ENCODE measurements at regions not wholly inside any gene's neighbourhood (a gene's known extent, or its start where the extent isn't known, plus 50 kb on each side); places are given as distances from the start of the nearest gene placed in this dataset.

- TF ChIP-seq POLR2A (IDR thresholded peaks at IDR 0.05) (no peak), EP300 (IDR thresholded peaks at IDR 0.05) (no peak)
- TF ChIP-seq, protein P1, sequence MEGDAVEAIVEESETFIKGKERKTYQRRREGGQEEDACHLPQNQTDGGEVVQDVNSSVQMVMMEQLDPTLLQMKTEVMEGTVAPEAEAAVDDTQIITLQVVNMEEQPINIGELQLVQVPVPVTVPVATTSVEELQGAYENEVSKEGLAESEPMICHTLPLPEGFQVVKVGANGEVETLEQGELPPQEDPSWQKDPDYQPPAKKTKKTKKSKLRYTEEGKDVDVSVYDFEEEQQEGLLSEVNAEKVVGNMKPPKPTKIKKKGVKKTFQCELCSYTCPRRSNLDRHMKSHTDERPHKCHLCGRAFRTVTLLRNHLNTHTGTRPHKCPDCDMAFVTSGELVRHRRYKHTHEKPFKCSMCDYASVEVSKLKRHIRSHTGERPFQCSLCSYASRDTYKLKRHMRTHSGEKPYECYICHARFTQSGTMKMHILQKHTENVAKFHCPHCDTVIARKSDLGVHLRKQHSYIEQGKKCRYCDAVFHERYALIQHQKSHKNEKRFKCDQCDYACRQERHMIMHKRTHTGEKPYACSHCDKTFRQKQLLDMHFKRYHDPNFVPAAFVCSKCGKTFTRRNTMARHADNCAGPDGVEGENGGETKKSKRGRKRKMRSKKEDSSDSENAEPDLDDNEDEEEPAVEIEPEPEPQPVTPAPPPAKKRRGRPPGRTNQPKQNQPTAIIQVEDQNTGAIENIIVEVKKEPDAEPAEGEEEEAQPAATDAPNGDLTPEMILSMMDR (IDR thresholded peaks at IDR 0.05), result no peak
- no peak for DNase-seq
- Histone ChIP-seq H3K9me3 (no peaks in the 10 kb centered on the region), H3K36me3 (no peaks in the 10 kb centered on the region), H3K4me3 (no peak overlapping the region), H3K27ac (no peak overlapping the region), H3K27me3 (no peaks in the 10 kb centered on the region), H3K4me1 (ENCODE audit: insufficient read depth) (peaks cover 17% of the 10 kb centered on the region)
- WGBS, 3 donors, result 3 to 5% (median 3%) methylated on average over 2 of the region's 2 CpGs
- intact Hi-C loops (cut with DNase I), result no loop called here
These were observed 126.2 kb upstream of the DMRT1 start for GRCh38 chr9:715300-715699.

DNA sequence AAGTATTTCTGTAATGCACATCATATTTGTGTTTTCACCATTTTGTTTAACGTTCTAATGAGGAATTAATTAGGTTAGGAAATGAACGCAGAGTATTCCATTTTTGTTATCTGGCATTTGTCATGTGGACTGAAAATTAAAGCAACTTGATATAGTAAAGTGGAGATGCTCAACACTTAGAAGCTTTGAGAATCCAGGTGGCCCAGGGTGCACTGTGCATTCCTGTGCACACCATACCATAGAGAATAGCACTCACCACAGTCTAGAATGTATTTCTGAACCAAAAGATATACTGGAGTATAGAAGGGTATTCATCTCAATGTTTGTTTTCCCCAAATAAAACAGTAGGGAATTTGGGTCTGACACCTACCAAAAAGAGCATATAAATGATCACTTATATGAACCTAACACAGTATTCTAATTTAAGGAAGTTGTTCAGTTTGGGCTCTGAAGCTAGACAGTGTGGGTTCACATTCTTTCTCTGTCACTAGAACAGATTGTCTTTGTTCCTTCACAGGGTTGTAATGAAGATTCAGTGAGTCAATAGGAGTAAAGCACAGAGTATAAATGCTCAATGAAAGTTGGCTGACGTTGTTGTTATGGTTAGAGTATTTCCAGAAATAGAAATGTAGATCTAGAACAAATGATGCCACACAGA, 125.6 kb upstream of the DMRT1 start:
- Histone ChIP-seq H3K27me3 (no peaks in the 10 kb centered on the region), H3K4me1 (ENCODE audit: insufficient read depth) (peaks cover 17% of the 10 kb centered on the region), H3K27ac (no peak overlapping the region), H3K9me3 (no peaks in the 10 kb centered on the region), H3K4me3 (no peak overlapping the region), H3K36me3 (no peaks in the 10 kb centered on the region)
- 12 to 18% (median 17%) methylated on average over 3 of the region's 3 CpGs for WGBS, 3 donors
- DNase-seq, result no peak
- TF ChIP-seq, protein P1 (IDR thresholded peaks at IDR 0.05), result no peak
- TF ChIP-seq POLR2A (IDR thresholded peaks at IDR 0.05), result no peak
- TF ChIP-seq EP300 (IDR thresholded peaks at IDR 0.05), result no peak
- intact Hi-C loops (cut with DNase I), result no loop called here

DNA sequence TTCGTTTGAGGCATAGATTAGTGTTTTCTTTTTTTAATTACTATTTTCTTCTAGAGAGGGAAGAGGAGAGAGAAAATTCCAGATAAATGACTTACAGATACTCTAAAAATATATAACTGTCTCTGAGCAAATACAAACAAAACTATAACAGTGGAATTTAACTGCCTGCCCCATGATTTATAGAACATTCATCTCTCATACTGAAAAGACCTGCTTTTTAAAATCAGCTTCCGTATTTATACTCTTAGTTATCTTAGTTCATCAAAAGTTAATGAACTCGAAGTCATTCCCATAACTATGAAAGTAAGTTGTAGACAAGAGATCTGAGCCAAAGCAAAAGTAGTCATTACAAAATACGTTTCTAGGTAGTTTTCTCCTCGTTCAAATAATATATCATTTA, 123.8 kb upstream of the DMRT1 start:
- Histone ChIP-seq H3K9me3 (no peaks in the 10 kb centered on the region), H3K4me3 (no peak overlapping the region), H3K36me3 (no peaks in the 10 kb centered on the region), H3K27ac (no peak overlapping the region), H3K4me1 (ENCODE audit: insufficient read depth) (peaks cover 15% of the 10 kb centered on the region), H3K27me3 (no peaks in the 10 kb centered on the region)
- intact Hi-C loops (cut with DNase I), result no loop called here
- no peak for DNase-seq
- TF ChIP-seq, protein P1 (IDR thresholded peaks at IDR 0.05), result no peak
- TF ChIP-seq POLR2A (IDR thresholded peaks at IDR 0.05), result no peak
- no peak for TF ChIP-seq EP300 (IDR thresholded peaks at IDR 0.05)
- WGBS, 3 donors, result 53 to 58% (median 55%) methylated on average over 5 of the region's 5 CpGs

GRCh38 chr9:720239-720881, 121.1 kb upstream of the DMRT1 start:
- DNase-seq, result no peak
- intact Hi-C loops (cut with DNase I), result no loop called here
- WGBS, 3 donors, result 70 to 82% (median 78%) methylated on average over 5 of the region's 5 CpGs
- Histone ChIP-seq H3K36me3 (no peaks in the 10 kb centered on the region), H3K27ac (no peak overlapping the region), H3K9me3 (no peaks in the 10 kb centered on the region), H3K27me3 (no peaks in the 10 kb centered on the region), H3K4me3 (no peak overlapping the region), H3K4me1 (ENCODE audit: insufficient read depth) (peaks cover 6% of the 10 kb centered on the region)
- TF ChIP-seq POLR2A (IDR thresholded peaks at IDR 0.05) (no peak), EP300 (IDR thresholded peaks at IDR 0.05) (no peak)
- TF ChIP-seq, protein P1 (IDR thresholded peaks at IDR 0.05), result no peak
